NCI-H2227 (cell line): ENCODE measurements at regions not wholly inside any gene's neighbourhood (a gene's known extent, or its start where the extent isn't known, plus 50 kb on each side); places are given as distances from the start of the nearest gene placed in this dataset.

ENCODE experiments used
- DNase-seq: peaks from one replicate; lab custom pipeline; 2025; ENCODE audit not compliant: unreplicated experiment; lab: John Stamatoyannopoulos, UW

DNA sequence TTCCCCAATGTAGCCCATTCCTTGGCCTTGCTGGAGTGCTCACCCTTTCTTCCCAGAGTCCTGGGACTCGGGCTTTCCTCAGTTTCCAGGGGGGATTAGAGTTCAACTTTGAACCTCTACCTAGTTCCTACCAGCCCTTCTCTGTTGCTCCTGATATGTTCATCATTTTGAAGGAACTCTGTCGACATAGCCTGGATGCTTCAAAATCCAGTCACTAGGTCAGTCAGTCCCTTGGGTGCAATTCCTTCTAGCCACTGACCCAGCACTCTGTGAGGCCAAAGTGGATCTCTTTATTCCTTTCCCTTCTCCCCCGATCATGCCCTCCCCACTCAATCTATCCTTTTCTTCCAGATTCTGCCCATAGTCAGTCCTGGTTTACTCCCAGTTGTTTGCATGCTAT lies 72.3 kb upstream of the TMCC3 start:
- no peak for DNase-seq

DNA sequence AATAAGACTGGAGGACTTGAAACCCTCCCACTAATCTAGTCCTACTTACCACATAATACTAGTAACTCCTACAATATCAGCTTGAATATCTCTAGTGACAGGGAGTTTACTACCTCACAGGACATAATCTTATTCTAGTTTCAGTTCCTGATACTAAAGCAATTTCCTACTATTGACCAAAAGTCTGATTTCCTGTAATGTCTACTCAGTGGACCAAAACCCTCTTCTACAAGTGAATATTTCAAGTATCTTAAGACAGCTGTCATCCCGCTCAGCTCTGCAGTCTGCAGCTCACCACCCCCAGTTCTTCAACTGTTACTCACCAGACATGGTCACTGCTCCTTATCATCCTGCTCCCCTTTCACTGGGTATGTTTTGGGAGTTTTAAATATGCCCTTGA lies 70.8 kb upstream of the TMCC3 start:
- DNase-seq: no peak

DNA sequence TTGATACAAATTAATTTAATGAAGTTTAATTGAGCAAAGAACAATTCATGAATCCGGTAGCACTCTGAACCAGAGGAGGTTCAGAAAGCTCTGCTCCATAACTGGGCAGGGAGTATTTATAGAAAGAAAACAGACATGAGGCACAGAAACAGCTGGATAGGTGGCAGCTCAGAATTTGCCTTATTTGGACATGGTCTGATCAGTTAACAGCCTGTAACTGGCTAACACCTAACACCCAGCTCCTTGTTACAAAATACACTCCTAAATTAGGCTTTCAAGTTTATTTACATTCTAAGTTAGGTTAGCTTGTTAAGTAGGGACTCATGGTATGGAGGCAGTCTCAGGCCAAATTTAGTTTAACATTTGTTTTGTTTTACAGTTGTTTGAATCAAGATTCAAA lies 67.8 kb upstream of the TMCC3 start:
- no peak for DNase-seq

DNA sequence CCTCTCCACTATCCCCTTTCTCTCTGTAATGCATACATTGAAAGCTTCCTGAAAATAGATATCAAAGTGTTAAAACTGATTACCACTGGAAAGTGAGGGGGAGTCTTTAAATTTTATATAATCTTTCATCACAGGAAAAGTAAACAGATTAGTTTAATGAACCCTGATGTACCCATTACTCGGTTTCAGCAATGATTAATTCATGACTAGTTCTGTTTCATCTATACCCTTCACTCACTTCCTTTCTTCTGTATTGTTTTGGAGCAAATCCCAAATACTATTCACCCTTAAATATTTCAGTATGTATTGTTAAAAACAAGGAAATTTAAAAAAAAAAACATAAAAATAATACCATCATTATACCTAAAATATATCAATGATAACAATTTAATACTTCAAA lies 67.3 kb upstream of the TMCC3 start:
- DNase-seq: no peak

DNA sequence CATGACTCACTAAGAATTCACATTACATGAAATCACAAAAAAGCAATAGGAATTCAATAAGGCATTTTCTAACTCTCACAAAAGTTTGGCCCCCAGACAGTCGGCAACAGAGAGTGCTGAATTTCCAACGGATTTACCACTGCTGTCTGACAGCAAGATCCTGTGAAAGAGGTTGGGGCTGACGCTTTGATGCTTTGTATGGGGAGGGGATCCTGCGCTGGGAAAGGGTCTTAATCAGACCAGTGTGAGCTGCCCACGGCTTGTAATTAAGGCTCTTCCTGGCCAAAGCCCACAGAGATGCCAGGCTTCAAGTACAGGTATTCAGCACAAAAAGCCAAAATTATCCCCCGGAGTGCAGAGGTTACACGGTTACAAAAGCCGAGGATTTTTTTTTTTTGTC lies 66.8 kb upstream of the TMCC3 start:
- no peak for DNase-seq

DNA sequence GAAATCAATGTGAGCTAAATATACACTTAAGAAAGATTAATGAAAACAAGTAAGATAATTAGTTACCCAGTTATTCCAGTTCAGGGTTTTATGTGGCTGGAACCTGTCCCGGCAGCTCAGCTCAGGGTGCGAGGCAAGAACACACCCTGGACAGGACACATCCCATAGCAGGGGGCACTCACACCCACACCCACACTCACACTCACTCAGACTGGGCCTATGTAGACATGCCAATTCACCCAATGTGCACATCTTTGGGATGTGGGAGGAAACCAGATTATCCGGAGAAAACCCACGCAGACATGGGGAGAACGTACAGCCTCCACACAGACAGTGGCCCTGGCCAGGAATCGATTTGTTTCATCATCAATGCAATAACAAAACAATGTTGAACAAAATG lies 66.0 kb upstream of the TMCC3 start:
- DNase-seq: no peak

DNA sequence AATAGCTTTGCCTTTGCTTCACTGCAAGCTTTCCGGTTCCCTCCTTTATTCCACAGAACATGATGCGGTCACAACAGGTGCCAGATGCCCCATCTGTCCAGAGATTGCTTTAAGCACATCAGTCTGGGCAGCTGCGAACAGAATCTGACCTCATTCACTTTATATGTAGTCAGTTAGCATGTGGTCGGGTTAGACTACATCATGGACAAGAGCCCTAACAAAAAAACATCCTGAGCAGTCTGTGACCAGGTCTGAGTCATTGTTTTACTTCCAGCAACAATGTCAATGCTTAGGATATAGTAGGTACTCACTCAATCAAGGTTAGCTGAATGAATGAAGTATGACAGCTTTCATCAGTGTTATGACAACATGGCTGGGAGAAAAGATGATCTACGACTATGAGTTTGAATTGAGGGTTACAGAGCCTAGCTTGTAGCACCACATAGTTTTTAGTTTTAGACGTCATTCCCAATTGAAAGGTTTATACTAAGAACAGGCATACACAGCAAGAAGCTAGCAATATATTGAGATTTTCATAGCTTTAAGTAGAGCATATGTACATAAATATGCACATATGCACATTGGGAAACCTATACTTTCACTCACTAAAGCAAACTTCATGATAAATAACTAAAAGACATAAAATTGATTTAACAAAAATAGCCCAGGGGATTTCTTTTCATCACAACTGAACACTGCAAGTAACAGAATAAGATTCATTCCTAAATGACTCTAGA lies 64.2 kb upstream of the TMCC3 start:
- no peak for DNase-seq

DNA sequence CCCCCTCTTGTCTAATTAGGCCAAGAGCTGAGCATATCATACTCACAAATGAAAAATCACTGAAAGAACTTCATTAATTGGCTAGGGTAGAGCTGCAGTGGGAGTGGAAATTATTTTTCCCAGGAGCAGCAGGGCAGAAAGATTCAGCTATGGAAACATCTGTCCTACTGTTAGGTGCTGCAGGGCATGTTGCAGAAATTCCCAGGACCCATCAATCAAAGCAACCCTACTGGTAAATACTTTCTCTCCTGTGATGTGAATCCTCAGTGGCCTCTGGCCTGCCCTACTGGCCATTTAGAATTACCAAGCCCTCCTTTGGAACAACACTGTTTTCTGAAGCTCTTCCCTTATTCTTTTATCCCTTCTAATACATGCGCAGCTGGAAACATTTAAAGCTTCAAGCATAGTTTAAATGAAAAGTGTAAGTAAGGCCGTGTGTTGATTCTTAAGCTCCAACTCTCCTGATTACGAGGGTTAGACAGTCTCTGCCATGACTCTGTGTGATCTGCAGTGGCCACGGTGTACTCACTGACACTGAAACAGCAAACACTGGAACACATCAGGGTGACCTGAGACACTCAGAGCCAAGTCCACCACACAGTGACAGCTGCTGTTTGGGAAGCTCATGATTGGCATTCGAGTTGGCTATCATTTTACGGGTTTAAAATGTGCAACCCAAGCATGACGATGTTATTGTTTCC lies 62.6 kb upstream of the TMCC3 start:
- no peak for DNase-seq

DNA sequence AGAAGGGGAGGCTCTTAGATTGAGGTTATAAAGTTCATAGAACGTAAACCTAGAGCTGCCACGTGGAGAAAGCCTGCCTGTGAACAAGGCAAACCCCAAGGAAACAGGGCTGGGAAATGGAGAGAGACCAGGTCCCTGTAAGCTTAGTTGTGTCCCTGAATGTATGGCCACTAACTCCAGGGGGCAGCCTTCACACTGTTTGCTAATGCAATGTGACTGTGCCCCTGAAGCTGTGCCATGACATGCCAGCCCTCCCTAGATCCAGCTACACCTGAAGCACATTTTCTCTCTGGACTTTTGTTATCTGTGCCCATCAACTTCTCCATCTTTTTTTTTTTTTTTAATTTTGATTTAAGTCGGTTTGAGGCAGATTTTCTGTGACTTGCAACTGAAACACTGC lies 60.6 kb upstream of the TMCC3 start:
- DNase-seq: no peak

DNA sequence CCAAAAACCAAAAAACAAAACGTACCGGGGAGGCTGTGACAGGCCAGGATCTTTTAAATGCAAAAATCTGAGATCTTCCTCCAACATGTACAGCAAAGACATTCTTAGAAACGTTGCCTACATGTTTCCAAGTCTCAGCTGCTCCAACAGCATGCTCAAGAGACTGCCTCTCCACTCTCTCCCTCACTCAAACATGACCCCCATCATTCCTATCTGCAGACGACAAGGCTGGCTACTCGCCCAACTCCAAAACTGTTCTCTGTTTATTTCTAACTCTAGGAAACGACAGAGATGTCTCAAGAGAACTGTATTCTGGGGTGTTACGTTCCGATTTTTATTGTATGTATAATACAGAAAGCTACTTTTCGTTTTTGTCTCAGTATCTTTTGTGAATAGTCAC lies 57.5 kb upstream of the TMCC3 start:
- no peak for DNase-seq

DNA sequence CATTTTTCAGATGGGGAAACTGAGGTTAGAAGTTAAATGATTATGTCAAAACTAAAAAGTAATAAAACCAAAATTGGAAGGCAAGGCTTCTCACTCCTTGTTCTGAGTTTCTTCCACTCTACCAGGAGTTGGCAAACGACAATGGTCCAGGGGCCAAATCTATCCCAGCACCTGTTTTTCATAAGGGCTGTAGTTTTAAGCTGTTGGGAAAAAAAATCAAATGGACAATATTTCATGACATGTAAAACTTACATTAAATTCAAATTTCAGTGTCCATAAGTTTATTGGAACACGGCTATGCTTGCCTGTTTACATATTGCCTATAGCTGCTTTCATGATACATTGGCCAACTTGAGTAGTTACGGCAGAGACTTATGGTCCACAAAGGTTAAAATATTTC lies 56.7 kb upstream of the TMCC3 start:
- no peak for DNase-seq

DNA sequence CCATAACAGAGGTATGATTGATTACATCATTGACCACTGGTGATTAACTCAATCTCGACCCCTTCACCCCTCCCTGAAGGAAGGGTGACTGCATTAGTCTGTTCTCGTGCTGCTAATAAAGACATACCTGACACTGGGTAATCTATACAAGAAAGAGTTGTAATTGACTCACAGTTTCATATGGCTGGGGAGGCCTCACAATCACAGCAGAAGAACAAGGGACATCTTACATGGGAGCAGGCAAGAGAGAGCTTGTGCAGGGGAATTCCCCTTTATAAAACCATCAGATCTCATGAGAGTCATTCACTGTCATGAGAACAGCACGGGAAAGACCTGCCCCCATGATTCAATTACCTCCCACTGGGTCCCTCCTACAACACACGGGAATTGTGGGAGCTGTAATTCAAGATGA lies 55.9 kb upstream of the TMCC3 start:
- no peak for DNase-seq

DNA sequence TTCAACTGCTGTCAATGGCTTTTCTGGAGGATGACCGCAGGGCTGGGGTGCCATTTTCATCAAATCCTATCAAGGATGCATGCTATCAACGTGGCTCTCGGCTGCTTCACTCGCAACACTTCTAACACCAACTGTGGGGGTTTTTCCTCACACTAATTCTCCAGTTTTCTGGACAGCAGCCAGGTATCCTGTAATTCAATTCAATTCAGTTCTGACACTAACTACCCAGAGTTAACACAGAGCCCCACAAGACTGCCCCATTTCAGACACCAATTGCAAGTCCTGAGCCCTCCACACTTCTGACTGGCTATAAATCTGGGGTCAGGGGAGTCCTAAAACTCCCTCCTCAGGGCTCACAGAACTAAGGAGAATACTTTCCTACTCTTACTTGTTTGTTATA lies 55.3 kb upstream of the TMCC3 start:
- no peak for DNase-seq

DNA sequence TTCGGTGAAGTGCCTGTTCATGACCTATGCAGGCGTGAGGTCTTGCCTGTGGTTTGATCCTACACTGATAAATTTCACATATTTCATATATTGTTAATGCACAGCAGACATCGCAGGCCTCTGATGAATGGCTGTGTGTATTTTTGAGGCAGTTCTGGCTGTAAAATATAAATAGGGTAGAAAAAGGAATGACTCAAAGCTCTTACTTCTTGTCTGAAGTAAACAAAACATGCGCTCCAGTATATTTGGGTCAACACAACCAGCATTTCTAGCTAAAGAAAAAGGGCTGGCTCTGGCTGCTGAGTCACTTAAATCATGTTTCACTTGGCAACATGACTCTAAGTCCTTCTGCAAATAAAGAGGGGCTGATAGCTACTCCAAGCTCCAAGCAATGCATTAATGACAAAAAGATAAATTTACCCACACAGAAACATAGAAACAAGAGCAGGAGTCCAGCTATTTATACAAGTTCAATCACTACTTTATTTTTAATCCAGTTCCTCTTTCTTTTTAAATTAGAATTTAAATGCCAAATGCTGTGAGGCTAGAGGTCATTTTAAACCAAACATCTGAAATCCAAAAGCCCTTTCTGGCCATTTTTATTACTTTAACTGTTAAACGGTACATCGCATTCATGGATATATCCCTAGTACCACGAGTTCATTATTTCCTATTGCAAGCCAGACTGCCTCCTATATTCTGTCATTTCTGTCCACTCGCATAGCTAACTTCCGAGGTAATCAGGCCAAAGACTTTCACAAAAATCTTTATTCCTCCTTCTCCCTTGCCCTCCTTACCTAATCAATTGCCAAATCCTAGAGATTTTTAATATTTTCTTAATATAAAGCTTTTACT lies 54.3 kb upstream of the TMCC3 start:
- DNase-seq: no peak

DNA sequence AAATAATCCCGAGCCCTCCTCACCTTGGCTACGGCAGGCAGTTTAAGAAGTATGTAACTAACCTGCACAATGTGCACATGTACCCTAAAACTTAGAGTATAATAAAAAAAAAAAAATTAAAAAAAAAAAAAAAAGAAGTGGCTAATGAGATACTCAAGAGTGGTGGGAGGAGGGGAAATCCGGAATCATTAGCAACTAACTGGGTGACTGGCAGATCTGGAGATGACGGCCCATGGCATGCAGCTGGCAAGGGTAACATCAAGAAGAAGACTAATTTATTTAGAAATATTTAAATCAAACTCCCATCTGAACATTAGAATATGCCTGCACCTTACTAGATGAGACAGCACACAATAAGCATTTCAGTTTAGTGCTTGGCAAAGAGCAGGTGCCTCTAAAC lies 52.3 kb upstream of the TMCC3 start:
- no peak for DNase-seq

DNA sequence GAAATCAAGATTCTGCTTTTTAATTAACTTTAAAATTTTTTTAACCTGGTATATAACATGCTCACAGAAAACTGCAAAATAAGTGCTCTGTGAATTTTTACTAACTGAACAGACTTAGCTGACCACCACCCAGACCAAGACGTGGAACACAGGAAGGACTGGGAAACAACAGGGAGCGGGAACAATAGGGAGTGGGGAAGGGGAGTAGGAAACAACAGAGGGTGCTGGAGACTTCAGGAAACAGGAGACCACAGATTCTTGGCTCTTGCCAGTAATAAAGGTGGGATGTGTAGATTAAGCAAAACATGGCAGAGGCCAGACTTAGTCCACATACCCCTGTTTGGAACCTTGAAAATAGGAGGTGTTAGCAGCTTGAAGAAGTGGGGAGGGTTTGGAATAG lies 51.4 kb upstream of the TMCC3 start:
- DNase-seq: no peak

DNA sequence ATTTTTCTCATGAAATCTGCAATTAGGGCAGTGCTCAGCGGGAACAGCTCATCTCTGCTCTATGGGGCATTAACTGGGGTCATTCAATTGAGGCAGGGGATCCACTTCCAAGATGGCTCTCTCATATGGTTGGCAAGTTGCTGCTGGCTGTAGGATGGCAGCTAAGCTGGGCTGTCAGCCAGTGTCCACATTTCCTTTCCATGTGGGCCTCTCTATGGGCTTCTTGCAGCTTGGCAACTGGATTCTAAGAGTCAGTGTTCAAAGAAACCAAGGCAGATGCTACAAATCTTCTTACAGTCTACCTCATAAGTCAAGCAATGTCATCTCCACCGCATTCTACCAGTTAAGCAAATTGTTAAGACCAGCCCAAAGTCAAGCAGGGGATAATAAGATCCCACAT lies 50.3 kb upstream of the TMCC3 start:
- no peak for DNase-seq
